ENCODE measurements at regions not wholly inside any gene's neighbourhood (a gene's known extent, or its start where the extent isn't known, plus 50 kb on each side); places are given as distances from the start of the nearest gene placed in this dataset.

GRCh38 chr4:96025011-96025410, 185.1 kb downstream of the PDHA2 start:
- TF ChIP-seq CTCF (IDR thresholded peaks at IDR 0.05 in 2 of 3, conservative IDR thresholded peaks at IDR 0.05 in 1 of 3; ENCODE audit: borderline replicate concordance in 1 of 3, insufficient read depth in 1 of 3, low read depth in 2 of 3, low read length in 2 of 3) = no peak
- no peak for TF ChIP-seq SIN3A (IDR thresholded peaks at IDR 0.05; ENCODE audit: low read depth)
- no peak for TF ChIP-seq EZH2phosphoT487 (IDR thresholded peaks at IDR 0.05; ENCODE audit: borderline replicate concordance)
- TF ChIP-seq RAD21 (IDR thresholded peaks at IDR 0.05; ENCODE audit: low read depth) = no peak
- TF ChIP-seq CBX3 (IDR thresholded peaks at IDR 0.05; ENCODE audit: low read depth) = no peak
- no peak for TF ChIP-seq ELF1 (IDR thresholded peaks at IDR 0.05; ENCODE audit: borderline replicate concordance, low read depth)
- TF ChIP-seq EZH2 (IDR thresholded peaks at IDR 0.05) = no peak
- no peak for TF ChIP-seq POLR2A (IDR thresholded peaks at IDR 0.05; ENCODE audit: borderline replicate concordance, extremely low read depth, insufficient read depth, insufficient read length)
